ENCODE measurements at regions not wholly inside any gene's neighbourhood (a gene's known extent, or its start where the extent isn't known, plus 50 kb on each side); places are given as distances from the start of the nearest gene placed in this dataset.

DNA sequence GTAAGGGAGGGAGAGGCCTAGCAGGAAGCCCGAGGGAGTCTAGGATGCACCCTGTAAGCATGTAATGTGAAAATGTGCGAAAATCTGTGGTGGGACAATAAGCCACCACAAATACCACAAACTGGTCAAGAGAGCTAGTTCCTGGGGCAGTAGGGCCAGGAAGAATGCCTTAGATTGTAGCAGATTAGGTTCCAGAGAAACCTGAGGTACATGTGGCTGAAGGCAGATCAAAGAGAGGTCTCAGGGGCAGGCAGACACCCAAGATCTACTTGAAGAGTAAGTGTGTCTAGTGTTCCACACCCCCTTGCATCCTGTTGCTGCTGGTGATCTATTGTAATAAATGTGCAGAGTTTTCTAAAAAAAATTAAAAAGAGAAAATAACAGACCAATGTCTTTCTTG, 1677.3 kb upstream of the CDH6 start:
- TF ChIP-seq, protein P1, sequence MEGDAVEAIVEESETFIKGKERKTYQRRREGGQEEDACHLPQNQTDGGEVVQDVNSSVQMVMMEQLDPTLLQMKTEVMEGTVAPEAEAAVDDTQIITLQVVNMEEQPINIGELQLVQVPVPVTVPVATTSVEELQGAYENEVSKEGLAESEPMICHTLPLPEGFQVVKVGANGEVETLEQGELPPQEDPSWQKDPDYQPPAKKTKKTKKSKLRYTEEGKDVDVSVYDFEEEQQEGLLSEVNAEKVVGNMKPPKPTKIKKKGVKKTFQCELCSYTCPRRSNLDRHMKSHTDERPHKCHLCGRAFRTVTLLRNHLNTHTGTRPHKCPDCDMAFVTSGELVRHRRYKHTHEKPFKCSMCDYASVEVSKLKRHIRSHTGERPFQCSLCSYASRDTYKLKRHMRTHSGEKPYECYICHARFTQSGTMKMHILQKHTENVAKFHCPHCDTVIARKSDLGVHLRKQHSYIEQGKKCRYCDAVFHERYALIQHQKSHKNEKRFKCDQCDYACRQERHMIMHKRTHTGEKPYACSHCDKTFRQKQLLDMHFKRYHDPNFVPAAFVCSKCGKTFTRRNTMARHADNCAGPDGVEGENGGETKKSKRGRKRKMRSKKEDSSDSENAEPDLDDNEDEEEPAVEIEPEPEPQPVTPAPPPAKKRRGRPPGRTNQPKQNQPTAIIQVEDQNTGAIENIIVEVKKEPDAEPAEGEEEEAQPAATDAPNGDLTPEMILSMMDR (IDR thresholded peaks at IDR 0.05; ENCODE audit: borderline replicate concordance, extremely low read depth, low read length, poor library complexity, severe bottlenecking): no peak
- no peak for TF ChIP-seq EZH2 (IDR thresholded peaks at IDR 0.05; ENCODE audit: borderline replicate concordance, low read depth, low read length, severe bottlenecking)

All from DND-41 (cell line).